CD14-positive monocyte (primary cell): ENCODE measurements at regions not wholly inside any gene's neighbourhood (a gene's known extent, or its start where the extent isn't known, plus 50 kb on each side); places are given as distances from the start of the nearest gene placed in this dataset.

Experiments
- DNase-seq, 3 donors: peaks; one replicate each; pipeline ENCODE4 v3.0.0-alpha.2; 2011 to 2022
- H2AFZ ChIP-seq: 2 replicates; pipeline ENCODE4 v1.6.0; 2012; ENCODE audit warnings: mild to moderate bottlenecking, low read depth, low read length, inconsistent platforms; ENCODE audit not compliant: insufficient read depth, poor library complexity, severe bottlenecking
- H3K27ac ChIP-seq, 2 donors: 1 replicate in 1 of 2; 2 replicates in 1 of 2; pipeline ENCODE4 v1.5.1; 2012 to 2013; ENCODE audit warnings: low read length in 2 of 2, control low read depth in 1 of 2, inconsistent platforms in 1 of 2, low read depth in 1 of 2, mild to moderate bottlenecking in 1 of 2
- H3K27me3 ChIP-seq, 2 donors: one replicate each; pipeline versions ENCODE4 v1.6.0 to v1.6.1; 2011 to 2013; ENCODE audit warnings: low read length in 2 of 2; ENCODE audit not compliant: control insufficient read depth in 2 of 2, insufficient read depth in 2 of 2
- H3K36me3 ChIP-seq, 2 donors: replicated peaks in 1 of 2; 1 replicate in 1 of 2; 2 replicates in 1 of 2; pipeline versions ENCODE4 v1.5.1 to v1.6.1; 2012 to 2013; ENCODE audit warnings: low read length in 2 of 2, control low read depth in 1 of 2, inconsistent platforms in 1 of 2, mild to moderate bottlenecking in 1 of 2; ENCODE audit not compliant: insufficient read depth in 2 of 2, control insufficient read depth in 1 of 2
- H3K4me1 ChIP-seq, 2 donors: 1 replicate in 1 of 2; 2 replicates in 1 of 2; pipeline versions ENCODE4 v1.5.1 to v1.6.1; 2012 to 2013; ENCODE audit warnings: low read length in 2 of 2, control low read depth in 1 of 2, inconsistent platforms in 1 of 2, mild to moderate bottlenecking in 1 of 2, moderate library complexity in 1 of 2; ENCODE audit not compliant: insufficient read depth in 2 of 2, control insufficient read depth in 1 of 2
- H3K4me2 ChIP-seq: replicated peaks from 2 replicates; pipeline ENCODE3; 2012; ENCODE audit warnings: low read length, moderate library complexity, mild to moderate bottlenecking; ENCODE audit not compliant: poor library complexity, severe bottlenecking; ENCODE audit errors: extremely low read depth
- H3K4me3 ChIP-seq, 3 experiments: fragments of 200-600 bp in 1 of 3; sonication (generic) in 1 of 3; replicated peaks in 1 of 3; 1 replicate in 2 of 3; 2 replicates in 1 of 3; pipeline ENCODE4 v1.5.1; 2011 to 2013; ENCODE audit warnings: low read length in 3 of 3, mild to moderate bottlenecking in 3 of 3, control low read depth in 2 of 3, low read depth in 2 of 3, inconsistent platforms in 1 of 3, moderate library complexity in 1 of 3
- H3K79me2 ChIP-seq: 2 replicates; pipeline ENCODE4 v1.6.0; 2012; ENCODE audit warnings: mild to moderate bottlenecking, control low read depth, inconsistent platforms, low read length, moderate library complexity; ENCODE audit not compliant: insufficient read depth
- H3K9ac ChIP-seq: 2 replicates; pipeline ENCODE4 v1.6.0; 2017; ENCODE audit warnings: low read length, mild to moderate bottlenecking; ENCODE audit not compliant: insufficient read depth, poor library complexity, severe bottlenecking
- H3K9me3 ChIP-seq, 2 donors: replicated peaks in 1 of 2; 1 replicate in 1 of 2; 2 replicates in 1 of 2; pipeline versions ENCODE4 v1.5.1 to v1.6.1; 2012 to 2013; ENCODE audit warnings: low read length in 2 of 2, control low read depth in 1 of 2; ENCODE audit not compliant: control insufficient read depth in 1 of 2, insufficient read depth in 1 of 2
- H4K20me1 ChIP-seq: 2 replicates; pipeline ENCODE4 v1.6.0; 2012; ENCODE audit warnings: mild to moderate bottlenecking, low read length, control low read depth, moderate library complexity; ENCODE audit not compliant: insufficient read depth
- H3K27ac Mint-ChIP-seq, 7 donors: one replicate each; pipeline ENCODE4 v1.8.0; 2020; ENCODE audit warnings: mild to moderate bottlenecking in 7 of 7, mixed read lengths in 7 of 7, moderate library complexity in 6 of 7, inconsistent platforms in 2 of 7
- H3K27me3 Mint-ChIP-seq, 3 donors: one replicate each; pipeline ENCODE4 v1.8.0; 2021 to 2022; ENCODE audit warnings: low read depth in 3 of 3, mild to moderate bottlenecking in 3 of 3, mixed read lengths in 3 of 3, moderate library complexity in 3 of 3, inconsistent platforms in 1 of 3
- H3K36me3 Mint-ChIP-seq, 2 donors: one replicate each; pipeline ENCODE4 v1.8.0; 2020; ENCODE audit warnings: mixed read lengths in 2 of 2, inconsistent platforms in 1 of 2, mild to moderate bottlenecking in 1 of 2
- H3K4me1 Mint-ChIP-seq: one replicate; pipeline ENCODE4 v1.8.0; 2020; ENCODE audit warnings: mild to moderate bottlenecking, mixed read lengths
- H3K4me3 Mint-ChIP-seq, 2 donors: one replicate each; pipeline ENCODE4 v1.8.0; 2020; ENCODE audit warnings: mild to moderate bottlenecking in 2 of 2, mixed read lengths in 2 of 2, moderate library complexity in 1 of 2
- H3K9me3 Mint-ChIP-seq, 7 donors: one replicate each; pipeline ENCODE4 v1.8.0; 2020 to 2022; ENCODE audit warnings: mixed read lengths in 7 of 7, mild to moderate bottlenecking in 6 of 7, moderate library complexity in 6 of 7, inconsistent platforms in 2 of 7
- CTCF ChIP-seq: fragments of 200-600 bp; IDR thresholded peaks from one replicate; pipeline ENCODE4 v1.8.0; 2022; ENCODE audit warnings: antibody characterized with exemption, mild to moderate bottlenecking
- WGBS: methylation state at CpG from one replicate; pipeline ENCODE4 v1.1.5; 2013; ENCODE audit warnings: missing lambda C conversion rate; ENCODE audit not compliant: insufficient coverage; 5-methylcytosine and 5-hydroxymethylcytosine counted together
- intact Hi-C, 2 donors: fragments of 100-400 bp; cut with micrococcal nuclease; formaldehyde crosslinking; loops; one replicate each; pipeline versions ENCODE4 v1.15.0 to v1.15.1; 2023

- Mint-ChIP-seq H3K4me1 (no peaks in the 10 kb centered on the region), H3K36me3 (no peaks in the 10 kb centered on the region), H3K27me3 (peaks cover 0 to 1% (median 0%) of the 10 kb centered on the region in 3 donors), H3K9me3 (peaks cover 0 to 6% (median 3%) of the 10 kb centered on the region in 7 donors), H3K27ac (no peak overlapping the region), H3K4me3 (no peak overlapping the region)
- 84% methylated on average over 2 of the region's 3 CpGs for WGBS
- Histone ChIP-seq H3K4me1 (no peaks in the 10 kb centered on the region), H3K27ac (no peak overlapping the region), H3K36me3 (no peaks in the 10 kb centered on the region), H3K27me3 (no peaks in the 10 kb centered on the region), H3K79me2 (no peaks in the 10 kb centered on the region), H2AFZ (no peak overlapping the region), H3K9me3 (peaks cover 2 to 5% of the 10 kb centered on the region in 2 donors), H3K4me2 (no peak overlapping the region), H4K20me1 (no peaks in the 10 kb centered on the region), H3K9ac (no peak overlapping the region), H3K4me3 (no peak overlapping the region)
- TF ChIP-seq CTCF = no peak
- DNase-seq = no peak
- intact Hi-C loops = no loop called here
Measured at GRCh38 chr9:10899509-10899908, 286.7 kb upstream of the PTPRD start.

- Histone ChIP-seq H3K9ac (no peak overlapping the region), H3K4me3 (no peak overlapping the region), H3K36me3 (no peaks in the 10 kb centered on the region), H4K20me1 (no peaks in the 10 kb centered on the region), H3K27ac (no peak overlapping the region), H3K27me3 (no peaks in the 10 kb centered on the region), H3K9me3 (peaks cover 4 to 5% of the 10 kb centered on the region in 2 donors), H2AFZ (no peak overlapping the region), H3K79me2 (no peaks in the 10 kb centered on the region), H3K4me1 (no peaks in the 10 kb centered on the region), H3K4me2 (no peak overlapping the region)
- no CpG with 5 or more reads among the region's 1 CpG for WGBS
- Mint-ChIP-seq H3K4me3 (no peak overlapping the region), H3K9me3 (peaks cover 3 to 8% (median 4%) of the 10 kb centered on the region in 7 donors), H3K27me3 (peaks cover 0 to 1% (median 0%) of the 10 kb centered on the region in 3 donors), H3K27ac (no peak overlapping the region), H3K36me3 (no peaks in the 10 kb centered on the region), H3K4me1 (no peaks in the 10 kb centered on the region)
- DNase-seq = no peak
- intact Hi-C loops = no loop called here
- no peak for TF ChIP-seq CTCF
Measured at GRCh38 chr9:10903969-10904368, 291.2 kb upstream of the PTPRD start.
